B cell (primary cell): ENCODE measurements at regions not wholly inside any gene's neighbourhood (a gene's known extent, or its start where the extent isn't known, plus 50 kb on each side); places are given as distances from the start of the nearest gene placed in this dataset.

ENCODE experiments used
- ATAC-seq: fragments of 200-7000 bp; cut with Tn5 transposase; one replicate; pipeline ENCODE4 v1.10.0; 2021; ENCODE audit warnings: low read depth, mild to moderate bottlenecking, moderate number of reproducible peaks, moderate library complexity
- CTCF ChIA-PET: fragments of 350-600 bp; sonication (Branson Sonifier 250); formaldehyde crosslinking; loops from one replicate; lab custom pipeline; 2021; ENCODE audit warnings: antibody characterized with exemption, inconsistent platforms; lab: Charles Lee
- POLR2A ChIA-PET: fragments of 350-600 bp; sonication (Branson Sonifier 250); formaldehyde crosslinking; loops from one replicate; lab custom pipeline; 2021; ENCODE audit warnings: antibody characterized with exemption; lab: Charles Lee
- DNase-seq: peaks from one replicate; pipeline ENCODE4 v3.0.0; 2013
- H2AFZ ChIP-seq: 2 replicates; pipeline ENCODE4 v1.6.1; 2012; ENCODE audit warnings: mild to moderate bottlenecking, low read depth, low read length; ENCODE audit not compliant: insufficient read depth, poor library complexity, severe bottlenecking
- H3K27ac ChIP-seq, 2 donors: 1 replicate in 1 of 2; 2 replicates in 1 of 2; pipeline ENCODE4 v1.5.1; 2012 to 2013; ENCODE audit warnings: low read length in 2 of 2, mild to moderate bottlenecking in 2 of 2, moderate library complexity in 1 of 2
- H3K27me3 ChIP-seq, 4 experiments: fragments of 200-600 bp in 1 of 4; sonication (generic) in 1 of 4; replicated peaks in 1 of 4; 1 replicate in 2 of 4; 2 replicates in 2 of 4; pipeline versions ENCODE4 v1.6.1 to v1.7.0; 2013 to 2016; ENCODE audit warnings: low read length in 3 of 4, mild to moderate bottlenecking in 2 of 4, mixed read lengths in 1 of 4, moderate library complexity in 1 of 4; ENCODE audit not compliant: insufficient read depth in 4 of 4, control insufficient read depth in 3 of 4; ENCODE audit errors: control extremely low read depth in 1 of 4
- H3K36me3 ChIP-seq, 2 experiments: replicated peaks in 1 of 2; 1 replicate in 1 of 2; 2 replicates in 1 of 2; pipeline versions ENCODE4 v1.6.1 to v1.7.1; 2013; ENCODE audit warnings: low read length in 1 of 2; ENCODE audit not compliant: insufficient read depth in 2 of 2, control insufficient read depth in 1 of 2; ENCODE audit errors: control extremely low read depth in 1 of 2, extremely low read depth in 1 of 2
- H3K4me1 ChIP-seq, 2 donors: fragments of 200-600 bp in 1 of 2; sonication (generic) in 1 of 2; 1 replicate in 1 of 2; 2 replicates in 1 of 2; pipeline versions ENCODE4 v1.5.1 to v1.6.1; 2013 to 2017; ENCODE audit warnings: low read length in 2 of 2; ENCODE audit not compliant: control insufficient read depth in 2 of 2, insufficient read depth in 2 of 2
- H3K4me2 ChIP-seq: replicated peaks from 2 replicates; pipeline ENCODE3; 2012; ENCODE audit warnings: mild to moderate bottlenecking, low read depth, low read length; ENCODE audit not compliant: poor library complexity, severe bottlenecking
- H3K4me3 ChIP-seq, 5 experiments: fragments of 200-600 bp in 1 of 5; sonication (generic) in 1 of 5; 1 replicate in 3 of 5; 2 replicates in 2 of 5; pipeline versions ENCODE4 v1.5.1 to v1.7.0; 2011 to 2016; ENCODE audit warnings: low read length in 4 of 5, mild to moderate bottlenecking in 4 of 5, low read depth in 2 of 5, control low read depth in 1 of 5, moderate library complexity in 1 of 5; ENCODE audit not compliant: insufficient read depth in 1 of 5; ENCODE audit errors: control extremely low read depth in 1 of 5, extremely low read depth in 1 of 5
- H3K79me2 ChIP-seq: fragments of 200-600 bp; sonication (generic); one replicate; pipeline ENCODE4 v1.6.0; 2016; ENCODE audit warnings: low read length; ENCODE audit not compliant: control insufficient read depth, insufficient read depth
- H3K9ac ChIP-seq: fragments of 200-600 bp; sonication (generic); 2 replicates; pipeline ENCODE4 v1.6.1; 2017; ENCODE audit warnings: mild to moderate bottlenecking, low read length, moderate library complexity
- H3K9me3 ChIP-seq, 3 donors: one replicate each; pipeline versions ENCODE4 v1.6.1 to v1.7.1; 2013; ENCODE audit warnings: low read length in 2 of 3; ENCODE audit not compliant: control insufficient read depth in 2 of 3, insufficient read depth in 1 of 3; ENCODE audit errors: control extremely low read depth in 1 of 3
- H4K20me1 ChIP-seq: 2 replicates; pipeline ENCODE4 v1.6.0; 2012; ENCODE audit warnings: mild to moderate bottlenecking, low read length; ENCODE audit not compliant: insufficient read depth, control insufficient read depth, poor library complexity, severe bottlenecking
- H3K27ac Mint-ChIP-seq: one replicate; pipeline ENCODE4 v1.8.0; 2021; ENCODE audit warnings: mixed read lengths
- H3K27me3 Mint-ChIP-seq: one replicate; pipeline ENCODE4 v1.8.0; 2021; ENCODE audit warnings: mixed read lengths
- H3K4me1 Mint-ChIP-seq: one replicate; pipeline ENCODE4 v1.8.0; 2021; ENCODE audit warnings: mixed read lengths
- H3K4me3 Mint-ChIP-seq: one replicate; pipeline ENCODE4 v1.8.0; 2021; ENCODE audit warnings: mixed read lengths
- H3K9me3 Mint-ChIP-seq: one replicate; pipeline ENCODE4 v1.8.0; 2022; ENCODE audit warnings: mixed read lengths; ENCODE audit not compliant: insufficient read depth
- EZH2 ChIP-seq: IDR thresholded peaks from 2 replicates; pipeline ENCODE4 v1.6.1; 2012; ENCODE audit warnings: borderline replicate concordance, low read depth, mild to moderate bottlenecking, moderate library complexity, low read length; ENCODE audit not compliant: insufficient read depth, poor library complexity, severe bottlenecking
- WGBS: methylation state at CpG from one replicate; pipeline ENCODE4 v1.1.5; 2013; ENCODE audit warnings: missing lambda C conversion rate; ENCODE audit not compliant: insufficient coverage; 5-methylcytosine and 5-hydroxymethylcytosine counted together
- intact Hi-C: fragments of 100-400 bp; cut with micrococcal nuclease; formaldehyde crosslinking; loops from one replicate; pipeline ENCODE4 v1.10.0; 2022
- TF ChIP-seq, protein P1 (sequence below): fragments of 200-600 bp; IDR thresholded peaks from one replicate; pipeline ENCODE4 v1.8.0; 2022; ENCODE audit warnings: antibody characterized with exemption, mild to moderate bottlenecking

DNA sequence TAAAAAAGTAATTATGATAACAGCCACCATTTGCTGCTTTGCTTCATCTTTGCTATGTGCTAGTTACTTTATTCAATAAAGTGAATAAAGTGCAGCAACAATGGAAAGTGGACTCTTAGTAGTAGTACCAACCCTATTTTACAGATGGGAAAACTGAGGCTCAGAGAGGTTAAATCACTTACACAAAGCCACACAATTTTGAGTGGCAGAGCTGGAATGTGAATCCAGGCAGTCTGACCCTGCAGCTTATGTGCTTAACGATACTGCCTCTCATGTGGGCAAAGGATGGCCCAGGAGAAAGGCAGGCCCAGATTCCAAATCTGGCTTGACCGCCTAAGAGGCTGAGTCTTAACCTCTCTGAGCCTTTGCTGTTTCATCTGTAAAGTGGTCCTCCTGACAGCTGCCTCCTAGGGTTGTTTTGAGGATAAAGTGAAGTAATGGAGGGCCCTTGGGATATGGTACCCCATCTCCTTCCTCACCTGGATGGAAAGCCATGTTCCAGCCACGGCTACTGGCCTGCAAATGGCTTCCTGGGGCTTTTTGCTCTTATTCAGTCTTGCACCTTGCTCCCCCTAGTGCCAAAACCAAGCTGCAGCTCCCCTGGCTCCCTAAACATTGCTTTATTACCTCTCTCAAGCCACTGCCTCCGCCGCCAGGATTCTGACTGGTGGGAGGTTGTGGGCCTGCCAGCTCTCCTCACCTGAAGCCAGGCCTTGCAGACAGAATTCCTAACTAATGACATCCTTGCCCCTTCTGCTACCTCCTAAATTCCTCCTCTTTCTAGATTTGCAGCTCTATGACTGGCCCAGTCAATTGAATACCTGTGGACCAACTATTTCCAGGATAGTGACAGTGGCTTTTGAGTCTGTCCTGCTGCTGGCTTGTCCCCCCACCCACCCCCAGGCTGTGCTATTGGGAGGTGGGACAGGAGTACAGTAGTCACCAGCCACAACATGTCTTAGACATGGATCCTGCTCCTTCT, 283.3 kb upstream of the PWP1 start:
- no peak overlapping the region for H3K4me3 Mint-ChIP-seq
- ATAC-seq = no peak

More for the DNA sequence above, 283.3 kb upstream of the PWP1 start:
- TF ChIP-seq EZH2 = no peak
- TF ChIP-seq, protein P1, sequence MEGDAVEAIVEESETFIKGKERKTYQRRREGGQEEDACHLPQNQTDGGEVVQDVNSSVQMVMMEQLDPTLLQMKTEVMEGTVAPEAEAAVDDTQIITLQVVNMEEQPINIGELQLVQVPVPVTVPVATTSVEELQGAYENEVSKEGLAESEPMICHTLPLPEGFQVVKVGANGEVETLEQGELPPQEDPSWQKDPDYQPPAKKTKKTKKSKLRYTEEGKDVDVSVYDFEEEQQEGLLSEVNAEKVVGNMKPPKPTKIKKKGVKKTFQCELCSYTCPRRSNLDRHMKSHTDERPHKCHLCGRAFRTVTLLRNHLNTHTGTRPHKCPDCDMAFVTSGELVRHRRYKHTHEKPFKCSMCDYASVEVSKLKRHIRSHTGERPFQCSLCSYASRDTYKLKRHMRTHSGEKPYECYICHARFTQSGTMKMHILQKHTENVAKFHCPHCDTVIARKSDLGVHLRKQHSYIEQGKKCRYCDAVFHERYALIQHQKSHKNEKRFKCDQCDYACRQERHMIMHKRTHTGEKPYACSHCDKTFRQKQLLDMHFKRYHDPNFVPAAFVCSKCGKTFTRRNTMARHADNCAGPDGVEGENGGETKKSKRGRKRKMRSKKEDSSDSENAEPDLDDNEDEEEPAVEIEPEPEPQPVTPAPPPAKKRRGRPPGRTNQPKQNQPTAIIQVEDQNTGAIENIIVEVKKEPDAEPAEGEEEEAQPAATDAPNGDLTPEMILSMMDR = no peak
- Mint-ChIP-seq H3K9me3 (no peaks in the 10 kb centered on the region), H3K4me1 (no peaks in the 10 kb centered on the region), H3K27ac (no peak overlapping the region), H3K27me3 (no peaks in the 10 kb centered on the region)
- no peaks in the 10 kb centered on the region for H3K79me2 ChIP-seq
- H4K20me1 ChIP-seq = no peaks in the 10 kb centered on the region
- H3K9me3 ChIP-seq = peaks cover 0 to 3% (median 0%) of the 10 kb centered on the region in 3 donors
- DNase-seq = peak; percentile 24
- ChIA-PET CTCF (interaction anchor here (0.5 to 1.8 kb wide), 3 partner anchors 33 to 271 kb away, joined by 3 read pairs; no protein-coding TSS in a partner anchor), POLR2A (no interaction called here)
- no peak overlapping the region for H3K4me2 ChIP-seq
- no peak overlapping the region for H2AFZ ChIP-seq
- H3K4me3 ChIP-seq = no peak overlapping the region
- WGBS = 71% methylated on average over 4 of the region's 5 CpGs
- intact Hi-C loops = loop anchor here (10.0 kb wide), 1 partner anchor 268 kb away; no protein-coding TSS in a partner anchor
- H3K27me3 ChIP-seq = no peaks in the 10 kb centered on the region
- H3K27ac ChIP-seq = no peak overlapping the region
- H3K9ac ChIP-seq = no peak overlapping the region
- H3K4me1 ChIP-seq = no peaks in the 10 kb centered on the region
- H3K36me3 ChIP-seq = no peaks in the 10 kb centered on the region
